Muscle of leg (tissue), 3 donors: ENCODE measurements at regions not wholly inside any gene's neighbourhood (a gene's known extent, or its start where the extent isn't known, plus 50 kb on each side); places are given as distances from the start of the nearest gene placed in this dataset.
"Not testable (repeated sequence)": the region's sequence is repeated elsewhere in the genome, so short reads cannot be mapped to it uniquely, and the experiment has no call there.

Experiments used
- DNase-seq: peaks from one replicate; pipeline ENCODE4 v3.0.0; 2013
- H3K27ac ChIP-seq: one replicate; pipeline ENCODE4 v1.5.1; 2013; ENCODE audit warnings: mild to moderate bottlenecking, low read length, control low read depth
- H3K27me3 ChIP-seq: one replicate; pipeline ENCODE4 v1.6.1; 2013; ENCODE audit warnings: low read length; ENCODE audit not compliant: control insufficient read depth, insufficient read depth
- H3K36me3 ChIP-seq: one replicate; pipeline ENCODE4 v1.6.1; 2013; ENCODE audit warnings: low read length; ENCODE audit not compliant: control insufficient read depth, insufficient read depth
- H3K4me1 ChIP-seq: one replicate; pipeline ENCODE4 v1.6.1; 2013; ENCODE audit warnings: low read length; ENCODE audit not compliant: control insufficient read depth, insufficient read depth
- H3K4me3 ChIP-seq: one replicate; pipeline ENCODE4 v1.5.1; 2013; ENCODE audit warnings: low read length, control low read depth
- H3K9me3 ChIP-seq: replicated peaks from 2 replicates; pipeline ENCODE4 v1.6.1; 2013; ENCODE audit warnings: low read depth, low read length; ENCODE audit not compliant: control insufficient read depth
- WGBS: methylation state at CpG from one replicate; pipeline ENCODE4 v1.1.5; 2013; ENCODE audit warnings: missing lambda C conversion rate; ENCODE audit not compliant: insufficient coverage; 5-methylcytosine and 5-hydroxymethylcytosine counted together

GRCh38 chr15:31433091-31433490 lies 106.5 kb downstream of the KLF13 start:
- Histone ChIP-seq H3K4me1 (peaks cover 17% of the 10 kb centered on the region), H3K4me3 (no peak overlapping the region), H3K27me3 (peaks cover 2% of the 10 kb centered on the region), H3K27ac (no peak overlapping the region), H3K36me3 (no peaks in the 10 kb centered on the region), H3K9me3 (no peaks in the 10 kb centered on the region)
- WGBS = 55% methylated on average over 4 of the region's 4 CpGs
- DNase-seq = no peak

- DNase-seq = no peak
Observed at GRCh38 chr15:31433574-31433973, 106.9 kb downstream of the KLF13 start.

DNA sequence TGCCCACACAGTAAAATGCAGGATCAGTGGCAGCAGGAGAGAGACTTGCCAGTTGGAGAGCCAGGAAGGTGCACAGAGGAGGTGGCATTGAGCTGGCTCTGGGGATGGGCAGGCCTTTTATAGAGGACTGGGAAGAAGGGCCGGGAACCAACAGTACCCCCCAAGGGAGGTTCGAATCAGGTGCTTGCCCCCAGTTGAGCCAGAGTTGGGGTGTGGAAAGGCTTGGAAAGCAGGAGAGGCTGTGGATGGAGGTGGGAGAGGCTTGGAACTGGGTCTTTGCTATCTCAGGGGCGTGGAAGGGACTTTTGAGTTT lies 107.6 kb downstream of the KLF13 start:
- peaks cover 17% of the 10 kb centered on the region for H3K4me1 ChIP-seq
- H3K4me3 ChIP-seq = no peak overlapping the region
- no peak for DNase-seq
- H3K9me3 ChIP-seq = no peaks in the 10 kb centered on the region
- no peaks in the 10 kb centered on the region for H3K36me3 ChIP-seq
- no peak overlapping the region for H3K27ac ChIP-seq
- 89% methylated on average over 3 of the region's 3 CpGs for WGBS
- peaks cover 2% of the 10 kb centered on the region for H3K27me3 ChIP-seq

More at GRCh38 chr15:31433574-31433973, 106.9 kb downstream of the KLF13 start:
- WGBS = 91% methylated on average over 4 of the region's 6 CpGs
- H3K27me3 ChIP-seq = peaks cover 2% of the 10 kb centered on the region
- H3K27ac ChIP-seq = no peak overlapping the region
- no peaks in the 10 kb centered on the region for H3K9me3 ChIP-seq
- no peaks in the 10 kb centered on the region for H3K36me3 ChIP-seq
- H3K4me1 ChIP-seq = peaks cover 17% of the 10 kb centered on the region
- H3K4me3 ChIP-seq = no peak overlapping the region

DNA sequence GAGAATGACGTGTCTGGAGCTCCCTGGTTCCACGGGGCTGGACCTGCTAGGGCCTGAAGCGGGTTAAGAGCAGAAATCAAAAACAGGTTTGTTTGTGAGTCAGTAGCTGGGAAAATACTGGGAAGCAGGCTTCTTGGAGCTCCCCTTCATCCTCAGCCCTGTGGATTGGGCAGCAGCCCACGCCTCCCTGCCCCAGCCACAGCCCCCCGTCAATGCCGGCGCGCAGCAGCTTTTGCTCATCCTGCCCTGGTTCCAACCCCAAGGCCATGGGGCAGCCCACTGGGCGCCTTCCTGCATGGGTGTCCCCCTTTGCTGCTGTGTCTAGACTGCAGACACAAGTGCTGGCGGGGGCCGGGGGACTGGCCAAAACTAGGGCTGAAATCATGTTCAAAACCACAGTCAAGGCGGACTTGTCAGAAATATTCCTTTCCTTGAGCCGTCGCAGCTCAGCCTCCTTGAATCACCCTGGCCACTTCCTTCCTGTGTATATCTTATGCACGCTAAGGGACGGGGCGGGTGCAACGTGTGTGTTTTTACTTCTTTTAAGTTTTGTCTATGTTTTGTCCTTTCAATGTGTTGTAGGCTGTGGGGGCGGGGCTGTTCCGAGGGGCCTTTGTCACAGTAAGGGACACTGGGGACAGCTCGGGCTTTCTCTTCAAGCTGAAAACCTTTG lies 108.1 kb downstream of the KLF13 start:
- Histone ChIP-seq H3K4me3 (no peak overlapping the region), H3K9me3 (no peaks in the 10 kb centered on the region), H3K4me1 (peaks cover 17% of the 10 kb centered on the region), H3K36me3 (no peaks in the 10 kb centered on the region), H3K27ac (no peak overlapping the region), H3K27me3 (peaks cover 2% of the 10 kb centered on the region)
- 54% methylated on average over 14 of the region's 21 CpGs for WGBS
- DNase-seq = peak; percentile 47

GRCh38 chr15:31435261-31435911 lies 108.8 kb downstream of the KLF13 start:
- peaks cover 2% of the 10 kb centered on the region for H3K27me3 ChIP-seq
- no peaks in the 10 kb centered on the region for H3K36me3 ChIP-seq
- WGBS = 1% methylated on average over 8 of the region's 15 CpGs
- peaks cover 17% of the 10 kb centered on the region for H3K4me1 ChIP-seq
- H3K27ac ChIP-seq = no peak overlapping the region
- H3K4me3 ChIP-seq = no peak overlapping the region
- DNase-seq = peak; percentile 78
- H3K9me3 ChIP-seq = no peaks in the 10 kb centered on the region

- Histone ChIP-seq H3K27me3 (peaks cover 4% of the 10 kb centered on the region), H3K4me3 (no peak overlapping the region), H3K4me1 (peaks cover 21% of the 10 kb centered on the region), H3K27ac (no peak overlapping the region), H3K9me3 (no peaks in the 10 kb centered on the region), H3K36me3 (no peaks in the 10 kb centered on the region)
- WGBS = 53% methylated on average over 3 of the region's 14 CpGs
- peak; percentile 42 for DNase-seq
Observed at GRCh38 chr15:31435912-31436628, 109.4 kb downstream of the KLF13 start.

DNA sequence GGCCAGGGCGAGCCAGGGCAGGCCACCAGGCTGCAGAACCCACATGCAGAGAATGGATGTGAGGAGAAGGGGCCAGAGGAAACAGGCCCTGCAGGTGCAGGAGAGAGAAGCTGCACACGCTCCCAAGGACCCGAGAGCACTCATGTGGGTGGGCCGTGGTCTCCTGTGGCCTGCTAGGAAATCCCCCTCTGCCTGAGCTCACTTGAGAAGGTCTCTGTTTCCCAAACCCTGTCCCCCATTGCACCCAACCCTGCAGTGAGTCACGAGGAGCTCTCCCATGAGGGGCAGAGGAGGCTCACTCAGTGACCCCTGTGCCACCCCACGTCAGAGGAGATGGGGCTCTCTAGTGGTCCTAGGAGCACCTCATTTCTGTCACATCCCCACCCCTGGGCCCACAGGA lies 111.1 kb downstream of the KLF13 start:
- Histone ChIP-seq H3K36me3 (no peaks in the 10 kb centered on the region), H3K27ac (no peak overlapping the region), H3K9me3 (no peaks in the 10 kb centered on the region), H3K4me3 (no peak overlapping the region), H3K27me3 (peaks cover 8% of the 10 kb centered on the region), H3K4me1 (peaks cover 21% of the 10 kb centered on the region)
- DNase-seq = no peak
- WGBS = 78% methylated on average over 3 of the region's 6 CpGs

GRCh38 chr15:31438601-31439265 lies 112.1 kb downstream of the KLF13 start:
- Histone ChIP-seq H3K27ac (no peak overlapping the region), H3K36me3 (no peaks in the 10 kb centered on the region), H3K4me3 (no peak overlapping the region), H3K9me3 (no peaks in the 10 kb centered on the region), H3K4me1 (peaks cover 21% of the 10 kb centered on the region), H3K27me3 (peaks cover 8% of the 10 kb centered on the region)
- DNase-seq = no peak
- 84% methylated on average over 4 of the region's 10 CpGs for WGBS

- peaks cover 6% of the 10 kb centered on the region for H3K27me3 ChIP-seq
- H3K9me3 ChIP-seq = no peaks in the 10 kb centered on the region
- DNase-seq = no peak
- 76% methylated on average over 3 of the region's 10 CpGs for WGBS
- no peak overlapping the region for H3K27ac ChIP-seq
- H3K36me3 ChIP-seq = no peaks in the 10 kb centered on the region
- no peak overlapping the region for H3K4me3 ChIP-seq
- H3K4me1 ChIP-seq = peaks cover 20% of the 10 kb centered on the region
Observed at GRCh38 chr15:31439328-31439727, 112.7 kb downstream of the KLF13 start.

DNA sequence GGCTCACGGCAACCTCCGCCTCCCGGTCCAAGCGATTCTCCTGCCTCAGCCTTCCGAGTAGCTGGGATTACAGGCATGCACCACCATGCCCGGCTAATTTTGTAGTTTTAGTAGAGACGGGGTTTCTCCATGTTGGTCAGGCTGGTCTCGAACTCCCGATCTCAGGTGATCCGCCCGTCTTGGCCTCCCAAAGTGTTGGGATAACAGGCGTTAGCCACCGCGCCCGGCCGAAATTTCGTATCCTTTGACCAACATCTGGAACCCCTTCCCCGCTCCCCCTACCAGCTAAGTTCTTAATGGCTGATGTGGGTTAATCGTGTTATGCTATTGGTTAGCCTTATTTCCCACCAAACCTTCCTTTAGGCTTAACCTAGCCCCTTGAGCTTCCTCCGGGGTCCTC lies 113.6 kb downstream of the KLF13 start:
- not testable (repeated sequence) for H3K27me3 ChIP-seq, H3K36me3 ChIP-seq, H3K9me3 ChIP-seq, H3K4me3 ChIP-seq, H3K27ac ChIP-seq, DNase-seq
- WGBS = 95% methylated on average over 8 of the region's 20 CpGs
- H3K4me1 ChIP-seq = peaks cover 11% of the 10 kb centered on the region
